HUES64 (cell line): ENCODE measurements at regions not wholly inside any gene's neighbourhood (a gene's known extent, or its start where the extent isn't known, plus 50 kb on each side); places are given as distances from the start of the nearest gene placed in this dataset.

ENCODE experiments used
- H3K27ac ChIP-seq: 2 replicates; pipeline ENCODE4 v1.7.0; 2013; ENCODE audit warnings: low read depth, low read length, inconsistent platforms
- H3K27me3 ChIP-seq: 2 replicates; pipeline ENCODE4 v1.6.1; 2013; ENCODE audit warnings: mild to moderate bottlenecking, low read length; ENCODE audit not compliant: insufficient read depth
- H3K36me3 ChIP-seq: 2 replicates; pipeline ENCODE4 v1.6.1; 2013; ENCODE audit warnings: mild to moderate bottlenecking, low read length; ENCODE audit not compliant: insufficient read depth
- H3K4me1 ChIP-seq: 2 replicates; pipeline ENCODE4 v1.6.1; 2013; ENCODE audit warnings: mild to moderate bottlenecking, low read length, moderate library complexity; ENCODE audit not compliant: insufficient read depth
- H3K4me3 ChIP-seq: 2 replicates; pipeline ENCODE4 v1.5.1; 2013; ENCODE audit warnings: mild to moderate bottlenecking, low read length, moderate library complexity
- H3K9ac ChIP-seq: 2 replicates; pipeline ENCODE4 v1.6.1; 2013; ENCODE audit warnings: mild to moderate bottlenecking, low read depth, low read length
- H3K9me3 ChIP-seq: 2 replicates; pipeline ENCODE4 v1.6.1; 2013; ENCODE audit warnings: low read depth, low read length; ENCODE audit not compliant: insufficient read depth
- WGBS: fragments of 150-250, 120-280 bp; methylation state at CpG from one replicate; pipeline ENCODE4 v1.1.7; 2013; ENCODE audit warnings: missing lambda C conversion rate; 5-methylcytosine and 5-hydroxymethylcytosine counted together

DNA sequence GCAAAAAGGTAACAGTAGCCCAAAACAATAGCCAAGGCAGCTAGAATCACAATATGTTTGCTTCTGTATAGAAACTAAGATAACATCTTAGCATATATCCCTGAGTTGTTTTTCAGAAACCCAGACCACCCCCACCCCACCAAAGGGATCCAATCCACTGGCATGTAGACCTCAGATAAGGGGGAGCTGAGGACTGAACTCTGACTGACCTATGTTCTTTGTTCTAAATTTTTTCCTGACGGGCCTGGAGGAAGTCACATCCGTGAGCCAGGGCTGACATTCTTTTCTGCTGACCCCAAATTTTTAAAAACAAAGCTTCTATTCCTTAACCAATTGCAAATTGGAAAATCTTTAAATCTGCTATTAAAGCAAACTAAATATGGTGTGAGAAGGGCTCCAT lies 493.9 kb upstream of the IGFBP3 start:
- Histone ChIP-seq H3K27me3 (no peaks in the 10 kb centered on the region), H3K4me3 (no peak overlapping the region), H3K4me1 (no peaks in the 10 kb centered on the region), H3K9me3 (no peaks in the 10 kb centered on the region), H3K9ac (no peak overlapping the region), H3K27ac (no peak overlapping the region), H3K36me3 (no peaks in the 10 kb centered on the region)
- WGBS: 83% methylated on average over 2 of the region's 2 CpGs

DNA sequence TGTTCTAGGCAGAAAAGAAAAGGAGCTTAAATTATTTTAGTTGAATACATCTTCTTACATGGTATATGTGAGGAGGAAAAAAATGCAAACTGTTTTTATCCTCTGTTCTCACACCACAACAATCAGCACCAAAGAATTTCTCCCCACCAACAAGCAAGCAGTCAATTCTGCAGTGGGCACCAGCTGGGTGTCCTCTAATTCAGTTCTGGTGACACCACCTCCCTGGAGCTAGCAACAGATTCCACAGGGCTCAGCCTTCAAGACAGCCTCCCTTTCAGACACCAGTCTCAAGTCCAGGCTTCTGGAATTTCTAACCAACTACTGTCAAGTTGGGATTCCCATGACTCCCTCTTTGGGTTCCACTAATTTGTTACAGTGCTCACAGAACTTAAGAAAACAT lies 490.2 kb upstream of the IGFBP3 start:
- H3K9ac ChIP-seq: no peak overlapping the region
- H3K4me3 ChIP-seq: no peak overlapping the region
- H3K36me3 ChIP-seq: no peaks in the 10 kb centered on the region
- no peak overlapping the region for H3K27ac ChIP-seq
- no peaks in the 10 kb centered on the region for H3K9me3 ChIP-seq
- H3K4me1 ChIP-seq: no peaks in the 10 kb centered on the region
- no peaks in the 10 kb centered on the region for H3K27me3 ChIP-seq

DNA sequence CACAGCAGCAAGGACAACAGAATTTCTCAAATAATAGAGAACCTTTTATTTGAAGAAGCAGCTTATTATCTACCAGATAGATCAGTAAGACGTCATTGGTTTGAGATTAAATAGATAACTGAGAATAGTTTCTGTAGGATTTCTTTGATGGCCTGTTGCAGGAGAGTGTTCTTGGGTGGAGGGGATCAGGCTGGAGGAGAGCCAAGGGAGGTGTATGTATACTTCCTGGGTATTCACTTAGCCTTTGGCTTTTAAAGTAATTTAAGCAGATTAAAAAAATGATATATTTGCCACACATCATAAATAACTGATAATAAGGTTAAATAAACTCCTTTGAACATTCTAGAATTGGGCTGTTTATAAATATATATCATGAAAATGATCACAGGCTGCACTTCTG lies 486.1 kb upstream of the IGFBP3 start:
- Histone ChIP-seq H3K36me3 (no peaks in the 10 kb centered on the region), H3K27ac (no peak overlapping the region), H3K4me1 (no peaks in the 10 kb centered on the region), H3K9me3 (no peaks in the 10 kb centered on the region), H3K9ac (no peak overlapping the region), H3K27me3 (no peaks in the 10 kb centered on the region), H3K4me3 (no peak overlapping the region)
- WGBS: 92% methylated on average over 1 of the region's 1 CpG

DNA sequence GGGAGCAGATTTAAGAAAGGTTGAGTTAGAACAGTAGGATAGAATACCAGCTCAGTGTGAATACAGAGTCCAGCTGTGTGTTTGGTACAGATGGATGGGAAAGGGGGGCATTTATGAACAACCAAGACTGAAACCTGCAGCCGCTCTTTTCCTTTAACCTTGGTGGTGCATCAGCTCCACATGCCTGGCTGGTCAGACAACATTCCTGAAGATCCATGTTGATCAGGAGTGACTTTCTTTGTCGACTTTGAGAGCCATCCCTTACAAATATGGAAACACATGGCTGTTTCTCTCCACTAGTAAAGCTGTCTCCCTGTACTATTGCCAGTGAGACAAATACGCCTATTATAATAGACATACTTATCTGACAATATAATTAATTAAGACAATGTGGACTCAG lies 476.5 kb upstream of the IGFBP3 start:
- Histone ChIP-seq H3K27ac (no peak overlapping the region), H3K9ac (no peak overlapping the region), H3K36me3 (no peaks in the 10 kb centered on the region), H3K9me3 (peaks cover 5% of the 10 kb centered on the region; the same call in 1 of the 2 replicates), H3K27me3 (no peaks in the 10 kb centered on the region), H3K4me1 (no peaks in the 10 kb centered on the region), H3K4me3 (no peak overlapping the region)
- WGBS: 47% methylated on average over 2 of the region's 3 CpGs

GRCh38 chr7:46396481-46396880 lies 475.4 kb upstream of the IGFBP3 start:
- Histone ChIP-seq H3K4me1 (no peaks in the 10 kb centered on the region), H3K27me3 (no peaks in the 10 kb centered on the region), H3K9ac (no peak overlapping the region), H3K9me3 (peaks cover 5% of the 10 kb centered on the region; the same call in 1 of the 2 replicates), H3K36me3 (no peaks in the 10 kb centered on the region), H3K4me3 (no peak overlapping the region), H3K27ac (no peak overlapping the region)
- WGBS: 93% methylated on average over 7 of the region's 7 CpGs

GRCh38 chr7:46393142-46393541 lies 472.1 kb upstream of the IGFBP3 start:
- no peak overlapping the region for H3K4me3 ChIP-seq
- no peaks in the 10 kb centered on the region for H3K9me3 ChIP-seq
- H3K9ac ChIP-seq: no peak overlapping the region
- H3K27ac ChIP-seq: no peak overlapping the region
- no peaks in the 10 kb centered on the region for H3K4me1 ChIP-seq
- no peaks in the 10 kb centered on the region for H3K36me3 ChIP-seq
- 92% methylated on average over 3 of the region's 3 CpGs for WGBS
- no peaks in the 10 kb centered on the region for H3K27me3 ChIP-seq

DNA sequence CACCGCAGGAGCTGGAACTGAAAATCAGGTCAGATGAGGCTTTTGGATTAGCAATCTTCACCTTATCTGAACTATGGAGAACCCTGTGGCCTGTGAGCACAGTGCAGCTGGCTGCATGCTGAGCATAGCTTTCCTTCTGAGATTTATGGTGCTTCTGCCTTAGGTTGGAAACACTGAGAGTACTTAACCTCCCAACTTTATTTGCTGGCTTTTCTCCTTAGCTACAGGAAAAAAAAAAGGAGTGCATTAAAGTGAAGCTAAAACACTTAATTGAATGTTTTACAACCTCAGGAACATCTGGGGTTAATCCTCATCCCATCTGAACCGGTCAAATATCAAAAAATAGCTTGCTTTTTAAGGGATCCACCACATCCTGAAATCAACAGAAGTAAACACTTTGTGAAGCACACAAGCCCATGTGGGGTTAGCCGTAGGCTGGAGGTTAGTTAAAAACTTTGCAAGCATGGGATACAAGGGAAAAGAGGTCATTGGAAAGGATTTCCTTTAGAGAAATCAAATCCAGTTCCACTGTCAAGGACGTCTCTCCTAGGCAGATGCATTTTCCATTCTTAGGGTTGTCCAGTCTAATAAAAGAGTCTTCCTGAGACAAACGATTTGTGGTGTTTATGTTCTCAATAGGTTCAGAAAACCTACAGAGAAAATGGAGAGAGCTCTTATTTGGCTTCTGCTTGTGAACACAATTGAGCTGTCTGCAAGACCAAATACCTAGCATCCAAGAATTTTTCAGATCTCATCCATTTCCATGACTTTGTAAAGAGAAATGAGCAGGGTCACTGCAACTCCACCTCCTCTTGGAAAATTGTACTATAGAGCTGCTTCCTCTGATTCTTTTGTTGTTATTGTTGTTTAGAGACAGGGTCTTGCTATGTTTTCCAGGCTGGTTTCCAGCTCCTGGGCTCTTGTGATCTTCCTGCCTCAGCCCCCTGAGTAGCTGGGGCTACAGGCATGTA lies 470.4 kb upstream of the IGFBP3 start:
- WGBS: 95% methylated on average over 5 of the region's 5 CpGs

GRCh38 chr7:46390042-46390441 lies 469.0 kb upstream of the IGFBP3 start:
- Histone ChIP-seq H3K4me3 (no peak overlapping the region), H3K27me3 (no peaks in the 10 kb centered on the region), H3K9ac (no peak overlapping the region), H3K27ac (no peak overlapping the region), H3K36me3 (no peaks in the 10 kb centered on the region), H3K9me3 (no peaks in the 10 kb centered on the region), H3K4me1 (no peaks in the 10 kb centered on the region)
- 88% methylated on average over 3 of the region's 3 CpGs for WGBS

More for the DNA sequence above, 470.4 kb upstream of the IGFBP3 start:
- Histone ChIP-seq H3K27me3 (no peaks in the 10 kb centered on the region), H3K9me3 (no peaks in the 10 kb centered on the region), H3K4me1 (no peaks in the 10 kb centered on the region), H3K4me3 (no peak overlapping the region), H3K9ac (no peak overlapping the region), H3K36me3 (no peaks in the 10 kb centered on the region), H3K27ac (no peak overlapping the region)

- no peak overlapping the region for H3K27ac ChIP-seq
- no peaks in the 10 kb centered on the region for H3K4me1 ChIP-seq
- no peaks in the 10 kb centered on the region for H3K36me3 ChIP-seq
- no peaks in the 10 kb centered on the region for H3K9me3 ChIP-seq
- WGBS: 94% methylated on average over 3 of the region's 3 CpGs
- no peaks in the 10 kb centered on the region for H3K27me3 ChIP-seq
- no peak overlapping the region for H3K4me3 ChIP-seq
- no peak overlapping the region for H3K9ac ChIP-seq
Observed at GRCh38 chr7:46389146-46389545, 468.1 kb upstream of the IGFBP3 start.

- no peaks in the 10 kb centered on the region for H3K9me3 ChIP-seq
- no peak overlapping the region for H3K27ac ChIP-seq
- no peak overlapping the region for H3K9ac ChIP-seq
- no peaks in the 10 kb centered on the region for H3K27me3 ChIP-seq
- no peaks in the 10 kb centered on the region for H3K36me3 ChIP-seq
- no peaks in the 10 kb centered on the region for H3K4me1 ChIP-seq
- WGBS: 91% methylated on average over 1 of the region's 1 CpG
- no peak overlapping the region for H3K4me3 ChIP-seq
Observed at GRCh38 chr7:46387646-46388045, 466.6 kb upstream of the IGFBP3 start.

- Histone ChIP-seq H3K36me3 (no peaks in the 10 kb centered on the region), H3K4me3 (no peak overlapping the region), H3K27me3 (no peaks in the 10 kb centered on the region), H3K9ac (no peak overlapping the region), H3K9me3 (no peaks in the 10 kb centered on the region), H3K27ac (no peak overlapping the region), H3K4me1 (no peaks in the 10 kb centered on the region)
- WGBS: 89% methylated on average over 5 of the region's 6 CpGs
Observed at GRCh38 chr7:46386428-46387399, 465.6 kb upstream of the IGFBP3 start.
